Tibial nerve (tissue), 3 donors: ENCODE measurements at regions not wholly inside any gene's neighbourhood (a gene's known extent, or its start where the extent isn't known, plus 50 kb on each side); places are given as distances from the start of the nearest gene placed in this dataset.

Source experiments
- CTCF ChIP-seq, 5 experiments: fragments of 200-600 bp in 3 of 5; fragments of 450-650 bp in 2 of 5; sonication (generic) in 3 of 5; IDR thresholded peaks; one replicate each; pipeline ENCODE4 v1.5.1; 2016 to 2019; ENCODE audit warnings: antibody characterized with exemption in 5 of 5, mild to moderate bottlenecking in 3 of 5, moderate library complexity in 2 of 5
- POLR2A ChIP-seq, 2 donors: fragments of 450-650 bp; IDR thresholded peaks; one replicate each; pipeline ENCODE4 v1.6.1; 2017; ENCODE audit warnings: antibody characterized with exemption in 2 of 2, mild to moderate bottlenecking in 2 of 2, moderate library complexity in 2 of 2

- TF ChIP-seq CTCF (IDR thresholded peaks at IDR 0.05): no peak
- no peak for TF ChIP-seq POLR2A (IDR thresholded peaks at IDR 0.05)
Observed at GRCh38 chr14:71687166-71687831, 244.9 kb upstream of the RGS6 start.
